Right lobe of liver (tissue), 6 donors: ENCODE measurements at regions not wholly inside any gene's neighbourhood (a gene's known extent, or its start where the extent isn't known, plus 50 kb on each side); places are given as distances from the start of the nearest gene placed in this dataset.

Experiments
- ATAC-seq, 4 donors: fragments of 200-7000 bp; cut with Tn5 transposase; one replicate each; pipeline ENCODE4 v1.9.1; 2020; ENCODE audit warnings: mild to moderate bottlenecking in 4 of 4, moderate library complexity in 4 of 4
- DNase-seq, 3 donors: peaks; one replicate each; pipeline ENCODE4 v3.0.0-alpha.2; 2020
- H3K27ac ChIP-seq, 3 donors: fragments of 200-600 bp; one replicate each; pipeline ENCODE4 v1.8.0; 2022
- H3K27me3 ChIP-seq, 2 donors: fragments of 200-600 bp; one replicate each; pipeline ENCODE4 v1.8.0; 2022
- H3K36me3 ChIP-seq, 4 donors: fragments of 200-600 bp; sonication (generic) in 1 of 4; one replicate each; pipeline versions ENCODE4 v1.5.1 to v1.8.0; 2017 to 2022; ENCODE audit warnings: control low read depth in 1 of 4
- H3K4me1 ChIP-seq, 4 donors: fragments of 200-600 bp; sonication (generic) in 1 of 4; one replicate each; pipeline versions ENCODE4 v1.5.1 to v1.8.0; 2017 to 2022; ENCODE audit warnings: control low read depth in 1 of 4
- H3K4me3 ChIP-seq, 3 donors: fragments of 200-600 bp; one replicate each; pipeline ENCODE4 v1.8.0; 2022
- H3K9me3 ChIP-seq, 4 donors: fragments of 200-600 bp; sonication (generic) in 1 of 4; one replicate each; pipeline versions ENCODE4 v1.5.1 to v1.8.0; 2017 to 2022; ENCODE audit warnings: control low read depth in 1 of 4
- CTCF ChIP-seq, 4 donors: fragments of 200-600 bp in 3 of 4; fragments of 450-650 bp in 1 of 4; IDR thresholded peaks; one replicate each; pipeline versions ENCODE4 v1.5.1 to v1.8.0; 2016 to 2022; ENCODE audit warnings: antibody characterized with exemption in 4 of 4, mild to moderate bottlenecking in 2 of 4
- POLR2A ChIP-seq: fragments of 450-650 bp; IDR thresholded peaks from one replicate; pipeline ENCODE4 v1.6.1; 2017; ENCODE audit warnings: antibody characterized with exemption, mild to moderate bottlenecking
- WGBS: methylation state at CpG from one replicate; pipeline ENCODE4 v1.1.6; 2018; ENCODE audit warnings: low coverage, low lambda C conversion rate; ENCODE audit not compliant: insufficient coverage; ENCODE audit errors: missing lambda C conversion rate; 5-methylcytosine and 5-hydroxymethylcytosine counted together
- intact Hi-C, 2 donors: fragments of 100-400 bp; cut with DNase I; formaldehyde crosslinking; loops; one replicate each; pipeline versions ENCODE4 v1.11.2 to v1.14.1; 2022
- donor health status: DM: no; HTN: yes; CAD: no.
- donor health status: DM: no; HTN: no; CAD: no.
- donor health status: DM: no; HTN: no; CAD: no.
- donor health status: DM: no; HTN: yes; CAD: no.
- donor health status: DM: no; HTN: yes; CAD: no.

- TF ChIP-seq POLR2A (no peak), CTCF (IDR thresholded peaks at IDR 0.05) (no peak)
- H3K9me3 ChIP-seq = no peaks in the 10 kb centered on the region
- 6% methylated on average over 30 of the region's 49 CpGs for WGBS
- H3K4me1 ChIP-seq = no peaks in the 10 kb centered on the region
- H3K27ac ChIP-seq = peak overlapping the region in 1 of 3 donors; percentile 61
- peak overlapping the region in 1 of 3 donors; percentile 31 for H3K4me3 ChIP-seq
- H3K36me3 ChIP-seq = no peaks in the 10 kb centered on the region
- H3K27me3 ChIP-seq = peaks cover 0 to 40% of the 10 kb centered on the region in 2 donors
- ATAC-seq = peak; percentile 17 to 53 (median 38)
- DNase-seq = peak in 1 of 3 donors; percentile 35
- intact Hi-C loops = no loop called here
Observed at GRCh38 chr6:26270903-26271667, 93.9 kb upstream of the BTN3A2 start.

GRCh38 chr6:26271668-26272024, 93.4 kb upstream of the BTN3A2 start:
- ATAC-seq (no peak), DNase-seq (no peak)
- Histone ChIP-seq H3K4me3 (peak overlapping the region in 1 of 3 donors; percentile 29), H3K4me1 (no peaks in the 10 kb centered on the region), H3K27me3 (peaks cover 0 to 40% of the 10 kb centered on the region in 2 donors), H3K27ac (peak overlapping the region in 1 of 3 donors; percentile 61), H3K9me3 (no peaks in the 10 kb centered on the region), H3K36me3 (no peaks in the 10 kb centered on the region)
- TF ChIP-seq CTCF (IDR thresholded peaks at IDR 0.05) (no peak), POLR2A (no peak)
- intact Hi-C loops = no loop called here
- WGBS = 4% methylated on average over 8 of the region's 9 CpGs

GRCh38 chr6:26272171-26272637, 92.8 kb upstream of the BTN3A2 start:
- Histone ChIP-seq H3K4me1 (no peaks in the 10 kb centered on the region), H3K9me3 (no peaks in the 10 kb centered on the region), H3K4me3 (peak overlapping the region in 1 of 3 donors; percentile 29), H3K27me3 (peaks cover 0 to 40% of the 10 kb centered on the region in 2 donors), H3K36me3 (no peaks in the 10 kb centered on the region), H3K27ac (peak overlapping the region; percentile 16 to 61 (median 25))
- peak; percentile 51 to 67 (median 53) for DNase-seq
- intact Hi-C loops = no loop called here
- peak; percentile 17 to 44 (median 38) for ATAC-seq
- TF ChIP-seq CTCF (IDR thresholded peaks at IDR 0.05) = no peak
- TF ChIP-seq POLR2A = no peak
- WGBS = 2% methylated on average over 20 of the region's 31 CpGs

GRCh38 chr6:26273673-26274588, 91.1 kb upstream of the BTN3A2 start:
- peak in 1 of 4 donors; percentile 7 for ATAC-seq
- WGBS = 8% methylated on average over 21 of the region's 21 CpGs
- Histone ChIP-seq H3K36me3 (no peaks in the 10 kb centered on the region), H3K9me3 (no peaks in the 10 kb centered on the region), H3K4me3 (peak overlapping the region in 2 of 3 donors; percentile 25 to 38), H3K27ac (peak overlapping the region; percentile 29 to 76 (median 68)), H3K4me1 (no peaks in the 10 kb centered on the region), H3K27me3 (peaks cover 0 to 40% of the 10 kb centered on the region in 2 donors)
- intact Hi-C loops = no loop called here
- DNase-seq = no peak
- TF ChIP-seq CTCF (IDR thresholded peaks at IDR 0.05) (no peak), POLR2A (no peak)
